NT2/D1 (cell line): ENCODE measurements at regions not wholly inside any gene's neighbourhood (a gene's known extent, or its start where the extent isn't known, plus 50 kb on each side); places are given as distances from the start of the nearest gene placed in this dataset.

Experiments used
- SUZ12 ChIP-seq: IDR thresholded peaks from 2 replicates; pipeline ENCODE4 v1.6.1; 2011; ENCODE audit not compliant: insufficient read length, insufficient read depth; ENCODE audit errors: extremely low read depth
- YY1 ChIP-seq: IDR thresholded peaks from 2 replicates; pipeline ENCODE4 v1.6.1; 2011; ENCODE audit not compliant: insufficient read length, insufficient read depth
- ZNF274 ChIP-seq: IDR thresholded peaks from 2 replicates; pipeline ENCODE4 v1.6.1; 2011; ENCODE audit warnings: mild to moderate bottlenecking, low read depth, low read length

GRCh38 chr3:177563243-177563780 is 366.0 kb upstream of the TBL1XR1 start:
- TF ChIP-seq SUZ12 (no peak), YY1 (no peak), ZNF274 (no peak)
